Islet of Langerhans (tissue), 1 donor: ENCODE measurements at regions not wholly inside any gene's neighbourhood (a gene's known extent, or its start where the extent isn't known, plus 50 kb on each side); places are given as distances from the start of the nearest gene placed in this dataset.
"Not testable (repeated sequence)": the region's sequence is repeated elsewhere in the genome, so short reads cannot be mapped to it uniquely, and the experiment has no call there.

Experiments
- FAIRE-seq: peaks from one replicate; lab custom pipeline; 2011; peaks lifted over from hg19 to GRCh38; lab: Jason Lieb, UNC

DNA sequence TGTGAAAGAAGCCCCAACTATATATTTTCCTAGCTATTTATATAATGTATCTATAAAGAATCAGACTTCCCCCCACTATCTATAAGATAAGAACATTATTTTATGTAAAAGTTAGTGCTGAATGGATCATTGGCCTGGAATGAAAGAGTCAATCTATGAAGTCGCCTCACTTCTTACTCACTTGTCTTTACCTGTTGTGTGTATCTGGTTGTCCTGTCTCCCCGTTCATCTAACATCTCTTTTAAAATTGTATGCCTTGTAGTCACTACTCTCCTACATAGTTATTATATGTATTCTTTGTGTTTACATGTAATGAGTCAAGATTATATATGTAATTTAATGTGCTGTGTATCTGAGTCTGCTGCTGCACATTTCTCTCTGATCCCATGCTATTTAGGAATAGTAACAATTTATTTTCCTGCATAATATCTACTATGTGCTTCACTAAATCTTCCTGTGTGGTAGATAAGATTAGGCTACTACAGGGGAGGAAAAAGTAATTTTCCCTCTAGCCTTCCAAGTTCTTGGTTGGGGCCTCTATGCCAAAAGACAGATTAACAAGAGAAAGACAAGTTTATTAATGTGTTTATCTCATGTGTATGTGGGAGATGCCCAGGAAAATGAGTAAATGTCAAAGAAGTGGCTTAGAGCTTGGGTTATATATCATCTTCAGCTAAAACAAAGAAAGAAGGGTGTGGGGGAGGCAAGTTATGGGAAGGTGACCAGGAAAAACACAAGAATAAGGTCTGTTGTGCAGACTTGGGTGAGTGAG, 77.6 kb upstream of the FRMPD4 start:
- FAIRE-seq = no peak

DNA sequence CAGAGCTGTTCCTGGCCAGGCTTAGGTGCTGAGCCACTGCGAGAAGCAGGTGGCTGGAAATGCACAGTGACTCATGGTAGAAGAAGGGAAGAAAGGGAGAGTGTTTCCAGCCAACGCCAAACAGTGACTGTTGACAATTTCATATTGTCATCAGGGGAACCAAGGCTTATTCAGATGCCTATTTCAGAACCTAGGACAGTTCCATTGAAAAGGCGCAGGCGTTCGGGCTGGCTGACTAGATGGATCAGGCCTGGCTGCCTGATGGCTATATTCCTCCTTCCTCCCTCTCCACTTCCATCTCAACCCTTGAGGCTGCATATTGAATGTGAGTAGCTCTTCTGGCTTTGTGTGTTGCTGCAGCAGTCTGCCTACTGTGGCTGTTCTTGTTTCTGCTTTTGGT, 73.0 kb upstream of the FRMPD4 start:
- no peak for FAIRE-seq

DNA sequence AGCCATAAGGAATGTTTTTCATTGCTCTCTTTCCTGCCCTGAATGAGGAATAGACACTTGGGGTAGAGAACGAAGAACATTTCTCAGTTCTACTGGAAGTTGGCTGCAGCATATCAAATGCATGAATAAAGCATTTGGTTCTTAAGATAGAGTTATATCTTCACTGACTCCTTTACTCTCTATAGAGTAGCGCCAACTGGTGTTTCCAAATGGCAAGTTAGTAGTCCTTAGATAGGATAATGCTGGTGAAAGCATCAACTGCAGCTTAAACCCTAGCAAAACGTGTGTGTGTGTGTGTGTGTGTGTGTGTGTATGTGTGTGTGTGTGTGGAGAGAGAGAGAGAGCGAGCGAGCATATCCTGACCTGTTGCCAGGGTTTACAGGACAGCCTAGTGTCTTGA, 62.2 kb upstream of the FRMPD4 start:
- FAIRE-seq = no peak

DNA sequence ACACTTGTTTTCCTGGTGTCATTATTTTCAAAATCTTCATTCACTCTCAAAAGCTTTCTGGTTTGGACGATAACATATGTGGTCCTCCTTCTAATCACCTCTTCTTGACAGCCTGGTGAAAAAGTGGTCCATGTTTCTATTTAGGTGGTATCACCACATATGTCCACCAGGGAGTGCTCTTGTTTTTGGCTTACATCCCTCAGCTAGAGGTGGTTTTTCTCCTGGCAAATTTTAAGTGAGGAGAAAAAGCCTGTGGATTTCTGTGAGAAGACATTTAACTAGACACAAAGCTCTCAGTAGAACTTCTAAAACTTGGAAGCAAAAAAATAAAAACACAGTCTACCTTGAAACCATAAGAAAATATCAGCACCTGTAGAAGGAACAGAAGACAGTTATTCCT, 58.0 kb upstream of the FRMPD4 start:
- FAIRE-seq = peak; percentile 97

DNA sequence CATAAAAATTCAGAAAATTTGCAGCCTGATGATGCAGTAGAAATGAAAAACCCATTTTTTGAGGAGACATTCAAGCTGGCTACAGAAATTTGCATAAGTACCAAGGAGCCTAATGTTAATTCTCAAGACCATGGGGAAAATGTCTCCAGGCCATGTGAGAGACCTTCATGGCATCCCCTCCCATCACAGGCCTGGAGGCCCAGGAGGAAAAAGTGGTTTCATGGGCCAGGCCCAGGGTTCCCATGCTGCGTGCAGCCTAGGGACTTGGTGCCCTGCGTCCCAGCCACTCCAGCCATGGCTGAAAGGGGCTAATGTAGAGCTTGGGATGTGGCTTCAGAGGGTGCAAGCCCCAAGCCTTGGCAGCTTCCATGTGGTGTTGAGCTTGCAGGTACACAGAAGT, 55.3 kb upstream of the FRMPD4 start:
- FAIRE-seq = not testable (repeated sequence)
